ENCODE measurements at regions not wholly inside any gene's neighbourhood (a gene's known extent, or its start where the extent isn't known, plus 50 kb on each side); places are given as distances from the start of the nearest gene placed in this dataset.

GRCh38 chr7:41621953-41622831, 80.7 kb downstream of the INHBA start:
- Histone ChIP-seq H2AFZ (peak overlapping the region; percentile 11; the same call in 1 of the 2 replicates), H3K36me3 (ENCODE audit: insufficient read depth) (no peaks in the 10 kb centered on the region), H3K79me2 (replicated peaks; ENCODE audit: insufficient read depth) (no peaks in the 10 kb centered on the region), H4K20me1 (replicated peaks; ENCODE audit: insufficient read depth) (no peaks in the 10 kb centered on the region), H3K4me1 (ENCODE audit: insufficient read depth) (peaks cover 16% of the 10 kb centered on the region), H3K9me2 (ENCODE audit: insufficient read depth) (peaks cover 33% of the 10 kb centered on the region), H3K27ac (ENCODE audit: low read depth) (no peak overlapping the region), H3K4me2 (no peak overlapping the region), H3K4me3 (no peak overlapping the region), H3K27me3 (ENCODE audit: insufficient read depth) (no peaks in the 10 kb centered on the region), H3F3A (replicated peaks; ENCODE audit: low read depth) (no peaks in the 10 kb centered on the region)
- Mint-ChIP-seq H3K27me3 (ENCODE audit: insufficient read depth, low read depth, poor library complexity) (peaks cover 3% of the 10 kb centered on the region), H3K9me3 (no peaks in the 10 kb centered on the region; the same call in 2 of the 3 replicates), H3K36me3 (ENCODE audit: low read depth) (no peaks in the 10 kb centered on the region; the same call in 1 of the 3 replicates), H3K27ac (no peak overlapping the region), H3K4me3 (no peak overlapping the region), H3K4me1 (peaks cover 18% of the 10 kb centered on the region)
- TF ChIP-seq ZNF114 (CRISPR knock-in tag; IDR thresholded peaks at IDR 0.05) (no peak), EZH2phosphoT487 (IDR thresholded peaks at IDR 0.05; ENCODE audit: unreplicated experiment) (no peak), ZNF331 (CRISPR knock-in tag; IDR thresholded peaks at IDR 0.05; ENCODE audit: low read depth) (no peak), CREB1 (CRISPR knock-in tag; IDR thresholded peaks at IDR 0.05; ENCODE audit: low read depth) (no peak)
- TF ChIP-seq, protein P1, sequence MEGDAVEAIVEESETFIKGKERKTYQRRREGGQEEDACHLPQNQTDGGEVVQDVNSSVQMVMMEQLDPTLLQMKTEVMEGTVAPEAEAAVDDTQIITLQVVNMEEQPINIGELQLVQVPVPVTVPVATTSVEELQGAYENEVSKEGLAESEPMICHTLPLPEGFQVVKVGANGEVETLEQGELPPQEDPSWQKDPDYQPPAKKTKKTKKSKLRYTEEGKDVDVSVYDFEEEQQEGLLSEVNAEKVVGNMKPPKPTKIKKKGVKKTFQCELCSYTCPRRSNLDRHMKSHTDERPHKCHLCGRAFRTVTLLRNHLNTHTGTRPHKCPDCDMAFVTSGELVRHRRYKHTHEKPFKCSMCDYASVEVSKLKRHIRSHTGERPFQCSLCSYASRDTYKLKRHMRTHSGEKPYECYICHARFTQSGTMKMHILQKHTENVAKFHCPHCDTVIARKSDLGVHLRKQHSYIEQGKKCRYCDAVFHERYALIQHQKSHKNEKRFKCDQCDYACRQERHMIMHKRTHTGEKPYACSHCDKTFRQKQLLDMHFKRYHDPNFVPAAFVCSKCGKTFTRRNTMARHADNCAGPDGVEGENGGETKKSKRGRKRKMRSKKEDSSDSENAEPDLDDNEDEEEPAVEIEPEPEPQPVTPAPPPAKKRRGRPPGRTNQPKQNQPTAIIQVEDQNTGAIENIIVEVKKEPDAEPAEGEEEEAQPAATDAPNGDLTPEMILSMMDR (conservative IDR thresholded peaks at IDR 0.05; ENCODE audit: low read depth in 2 of 2): no peak
- DNase-seq (ENCODE audit: low spot score) (no peak), ATAC-seq (no peak)

DNA sequence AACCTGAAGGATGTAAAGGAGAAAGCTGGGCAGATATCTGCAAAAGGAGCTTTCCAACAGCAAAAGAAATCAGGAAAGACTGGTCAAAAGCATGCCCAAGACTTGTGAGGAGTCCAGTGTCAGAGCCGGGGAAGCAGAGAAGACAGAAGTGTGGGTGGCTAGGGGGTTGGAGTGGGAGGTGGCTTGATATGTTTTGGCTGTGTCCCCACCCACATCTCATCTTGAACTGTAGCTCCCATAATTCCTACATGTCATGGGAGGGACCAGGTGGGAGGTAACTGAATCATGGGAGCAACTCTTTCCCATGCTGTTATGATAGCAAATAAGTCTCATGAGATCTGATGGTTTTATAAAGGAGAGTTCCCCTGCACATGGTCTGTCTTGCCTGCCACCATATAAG, 84.9 kb downstream of the INHBA start:
- H3K4me3 Mint-ChIP-seq: no peak overlapping the region
- H4K20me1 ChIP-seq (replicated peaks; ENCODE audit: insufficient read depth): no peaks in the 10 kb centered on the region
- no peak overlapping the region for H3K4me3 ChIP-seq
- no peaks in the 10 kb centered on the region; the same call in 2 of the 3 replicates for H3K36me3 Mint-ChIP-seq (ENCODE audit: low read depth)
- no peaks in the 10 kb centered on the region; the same call in 2 of the 3 replicates for H3K9me3 Mint-ChIP-seq
- no peak overlapping the region for H3K27ac Mint-ChIP-seq
- no peak for DNase-seq (ENCODE audit: low spot score)
- ATAC-seq: no peak
- no peaks in the 10 kb centered on the region for H3K27me3 ChIP-seq (ENCODE audit: insufficient read depth)
- H3K4me1 Mint-ChIP-seq: no peaks in the 10 kb centered on the region
- H3K27ac ChIP-seq (ENCODE audit: low read depth): no peak overlapping the region
- H2AFZ ChIP-seq: no peak overlapping the region
- no peaks in the 10 kb centered on the region for H3F3A ChIP-seq (replicated peaks; ENCODE audit: low read depth)
- no peaks in the 10 kb centered on the region for H3K36me3 ChIP-seq (ENCODE audit: insufficient read depth)
- H3K79me2 ChIP-seq (replicated peaks; ENCODE audit: insufficient read depth): no peaks in the 10 kb centered on the region
- H3K9me2 ChIP-seq (ENCODE audit: insufficient read depth): peaks cover 25% of the 10 kb centered on the region
- H3K4me1 ChIP-seq (ENCODE audit: insufficient read depth): no peaks in the 10 kb centered on the region
- H3K4me2 ChIP-seq: no peak overlapping the region
- peaks cover 3% of the 10 kb centered on the region for H3K27me3 Mint-ChIP-seq (ENCODE audit: insufficient read depth, low read depth, poor library complexity)
- TF ChIP-seq NANOG (IDR thresholded peaks at IDR 0.05; ENCODE audit: borderline replicate concordance) (no peak), ZNF331 (CRISPR knock-in tag; IDR thresholded peaks at IDR 0.05; ENCODE audit: low read depth) (no peak), ETS1 (IDR thresholded peaks at IDR 0.05) (no peak), JUNB (IDR thresholded peaks at IDR 0.05; ENCODE audit: unreplicated experiment) (no peak), EZH2 (IDR thresholded peaks at IDR 0.05; ENCODE audit: low read depth, unreplicated experiment) (no peak), ZNF114 (CRISPR knock-in tag; IDR thresholded peaks at IDR 0.05) (no peak), CREB1 (CRISPR knock-in tag; IDR thresholded peaks at IDR 0.05; ENCODE audit: low read depth) (no peak), POLR2AphosphoS5 (IDR thresholded peaks at IDR 0.05; ENCODE audit: low read depth) (no peak), STAT1 (IDR thresholded peaks at IDR 0.05; ENCODE audit: unreplicated experiment) (no peak)
- TF ChIP-seq, protein P2, sequence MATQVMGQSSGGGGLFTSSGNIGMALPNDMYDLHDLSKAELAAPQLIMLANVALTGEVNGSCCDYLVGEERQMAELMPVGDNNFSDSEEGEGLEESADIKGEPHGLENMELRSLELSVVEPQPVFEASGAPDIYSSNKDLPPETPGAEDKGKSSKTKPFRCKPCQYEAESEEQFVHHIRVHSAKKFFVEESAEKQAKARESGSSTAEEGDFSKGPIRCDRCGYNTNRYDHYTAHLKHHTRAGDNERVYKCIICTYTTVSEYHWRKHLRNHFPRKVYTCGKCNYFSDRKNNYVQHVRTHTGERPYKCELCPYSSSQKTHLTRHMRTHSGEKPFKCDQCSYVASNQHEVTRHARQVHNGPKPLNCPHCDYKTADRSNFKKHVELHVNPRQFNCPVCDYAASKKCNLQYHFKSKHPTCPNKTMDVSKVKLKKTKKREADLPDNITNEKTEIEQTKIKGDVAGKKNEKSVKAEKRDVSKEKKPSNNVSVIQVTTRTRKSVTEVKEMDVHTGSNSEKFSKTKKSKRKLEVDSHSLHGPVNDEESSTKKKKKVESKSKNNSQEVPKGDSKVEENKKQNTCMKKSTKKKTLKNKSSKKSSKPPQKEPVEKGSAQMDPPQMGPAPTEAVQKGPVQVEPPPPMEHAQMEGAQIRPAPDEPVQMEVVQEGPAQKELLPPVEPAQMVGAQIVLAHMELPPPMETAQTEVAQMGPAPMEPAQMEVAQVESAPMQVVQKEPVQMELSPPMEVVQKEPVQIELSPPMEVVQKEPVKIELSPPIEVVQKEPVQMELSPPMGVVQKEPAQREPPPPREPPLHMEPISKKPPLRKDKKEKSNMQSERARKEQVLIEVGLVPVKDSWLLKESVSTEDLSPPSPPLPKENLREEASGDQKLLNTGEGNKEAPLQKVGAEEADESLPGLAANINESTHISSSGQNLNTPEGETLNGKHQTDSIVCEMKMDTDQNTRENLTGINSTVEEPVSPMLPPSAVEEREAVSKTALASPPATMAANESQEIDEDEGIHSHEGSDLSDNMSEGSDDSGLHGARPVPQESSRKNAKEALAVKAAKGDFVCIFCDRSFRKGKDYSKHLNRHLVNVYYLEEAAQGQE (IDR thresholded peaks at IDR 0.05; ENCODE audit: unreplicated experiment): no peak

All from GM23338 (cell line).